Mesenchymal stem cell (in vitro differentiated cells and primary cell): ENCODE measurements at regions not wholly inside any gene's neighbourhood (a gene's known extent, or its start where the extent isn't known, plus 50 kb on each side); places are given as distances from the start of the nearest gene placed in this dataset.
A peak's percentile ranks its signal among the peaks of the same experiment; 100 is the strongest.

Source experiments
- DNase-seq: peaks from one replicate; pipeline ENCODE4 v3.0.0-alpha.2; 2013
- H2AFZ ChIP-seq: one replicate; pipeline ENCODE4 v1.6.1; 2013; ENCODE audit warnings: low read depth, mild to moderate bottlenecking, control low read depth, inconsistent platforms, low read length, moderate library complexity
- H2AK5ac ChIP-seq: 2 replicates; pipeline ENCODE4 v1.6.1; 2013; ENCODE audit warnings: low read length, moderate library complexity, mild to moderate bottlenecking, inconsistent platforms; ENCODE audit not compliant: severe bottlenecking
- H2BK120ac ChIP-seq: one replicate; pipeline ENCODE4 v1.6.1; 2013; ENCODE audit warnings: low read depth, mild to moderate bottlenecking, inconsistent platforms, low read length, moderate library complexity
- H2BK12ac ChIP-seq, 2 experiments: one replicate each; pipeline ENCODE4 v1.6.1; 2013; ENCODE audit warnings: inconsistent platforms in 2 of 2, low read length in 2 of 2, mild to moderate bottlenecking in 2 of 2, moderate library complexity in 2 of 2, control low read depth in 1 of 2
- H2BK15ac ChIP-seq: one replicate; pipeline ENCODE4 v1.6.1; 2013; ENCODE audit warnings: mild to moderate bottlenecking, low read depth, inconsistent platforms; ENCODE audit not compliant: poor library complexity, severe bottlenecking
- H2BK5ac ChIP-seq: 2 replicates; pipeline ENCODE4 v1.6.1; 2013; ENCODE audit warnings: low read depth, mild to moderate bottlenecking, low read length, control low read depth, inconsistent platforms; ENCODE audit not compliant: poor library complexity, severe bottlenecking
- H3K14ac ChIP-seq, 2 experiments: one replicate each; pipeline ENCODE4 v1.6.1; 2013; ENCODE audit warnings: inconsistent platforms in 2 of 2, low read length in 2 of 2, control low read depth in 1 of 2, mild to moderate bottlenecking in 1 of 2, moderate library complexity in 1 of 2
- H3K18ac ChIP-seq, 2 experiments: one replicate each; pipeline ENCODE4 v1.6.1; 2013; ENCODE audit warnings: inconsistent platforms in 2 of 2, low read length in 2 of 2, control low read depth in 1 of 2, low read depth in 1 of 2, mild to moderate bottlenecking in 1 of 2
- H3K23ac ChIP-seq, 2 experiments: one replicate each; pipeline ENCODE4 v1.6.1; 2013; ENCODE audit warnings: inconsistent platforms in 2 of 2, low read length in 2 of 2, mild to moderate bottlenecking in 2 of 2, moderate library complexity in 2 of 2, control low read depth in 1 of 2
- H3K27ac ChIP-seq: 2 replicates; pipeline ENCODE4 v1.5.1; 2013; ENCODE audit warnings: mild to moderate bottlenecking, moderate library complexity, low read length, control low read depth, inconsistent platforms; ENCODE audit not compliant: poor library complexity, severe bottlenecking
- H3K27me3 ChIP-seq, 2 experiments: 2 replicates each; pipeline versions ENCODE4 v1.6.1 to v1.7.0; 2013; ENCODE audit warnings: low read length in 2 of 2, mild to moderate bottlenecking in 2 of 2, moderate library complexity in 2 of 2, control low read depth in 1 of 2, inconsistent platforms in 1 of 2; ENCODE audit not compliant: control insufficient read depth in 1 of 2, insufficient read depth in 1 of 2
- H3K36me3 ChIP-seq, 2 experiments: 2 replicates each; pipeline versions ENCODE4 v1.6.1 to v1.7.0; 2013; ENCODE audit warnings: low read length in 2 of 2, control low read depth in 1 of 2, inconsistent platforms in 1 of 2, low read depth in 1 of 2, mild to moderate bottlenecking in 1 of 2; ENCODE audit not compliant: insufficient read depth in 2 of 2, control insufficient read depth in 1 of 2
- H3K4ac ChIP-seq, 2 experiments: one replicate each; pipeline ENCODE4 v1.6.1; 2013; ENCODE audit warnings: inconsistent platforms in 2 of 2, low read length in 2 of 2, mild to moderate bottlenecking in 2 of 2, moderate library complexity in 2 of 2, control low read depth in 1 of 2, low read depth in 1 of 2
- H3K4me1 ChIP-seq: 2 replicates; pipeline ENCODE4 v1.6.1; 2013; ENCODE audit warnings: low read depth, low read length, control low read depth; ENCODE audit not compliant: control insufficient read depth, insufficient read depth
- H3K4me2 ChIP-seq: 2 replicates; pipeline ENCODE4 v1.6.1; 2013; ENCODE audit warnings: low read length, mild to moderate bottlenecking, inconsistent platforms; ENCODE audit not compliant: poor library complexity, severe bottlenecking
- H3K4me3 ChIP-seq, 2 experiments: 2 replicates each; pipeline versions ENCODE4 v1.5.1 to v1.7.0; 2013; ENCODE audit warnings: low read length in 2 of 2, mild to moderate bottlenecking in 2 of 2, control low read depth in 1 of 2, low read depth in 1 of 2; ENCODE audit not compliant: insufficient read depth in 1 of 2
- H3K79me1 ChIP-seq: replicated peaks from 2 replicates; pipeline ENCODE4 v1.6.1; 2013; ENCODE audit warnings: mild to moderate bottlenecking, control low read depth, low read length, inconsistent platforms; ENCODE audit not compliant: poor library complexity, severe bottlenecking
- H3K9ac ChIP-seq: 2 replicates; pipeline ENCODE4 v1.7.0; 2013; ENCODE audit warnings: mild to moderate bottlenecking, low read length, moderate library complexity
- H3K9me3 ChIP-seq: 2 replicates; pipeline ENCODE4 v1.7.0; 2013; ENCODE audit warnings: mild to moderate bottlenecking, low read length; ENCODE audit not compliant: control insufficient read depth
- H4K8ac ChIP-seq: one replicate; pipeline ENCODE4 v1.6.1; 2013; ENCODE audit warnings: inconsistent platforms, mild to moderate bottlenecking, low read length, moderate library complexity
- H4K91ac ChIP-seq: one replicate; pipeline ENCODE4 v1.6.1; 2013; ENCODE audit warnings: mild to moderate bottlenecking, low read length, inconsistent platforms
- WGBS: methylation state at CpG from one replicate; pipeline ENCODE4 v1.1.7; 2013; ENCODE audit warnings: mixed read lengths; 5-methylcytosine and 5-hydroxymethylcytosine counted together

GRCh38 chr5:100479079-100479688 is 56.0 kb upstream of the FAM174A start:
- Histone ChIP-seq H2BK12ac (no peak overlapping the region), H3K4me1 (no peaks in the 10 kb centered on the region), H2AK5ac (no peak overlapping the region), H4K8ac (no peak overlapping the region), H4K91ac (no peak overlapping the region), H3K27ac (no peak overlapping the region), H3K9me3 (no peaks in the 10 kb centered on the region), H3K18ac (no peak overlapping the region), H2BK120ac (no peak overlapping the region), H3K4me2 (no peak overlapping the region), H2BK5ac (no peak overlapping the region), H3K14ac (no peak overlapping the region), H3K9ac (no peak overlapping the region), H3K27me3 (no peaks in the 10 kb centered on the region), H2AFZ (no peak overlapping the region), H3K23ac (no peak overlapping the region), H3K4me3 (no peak overlapping the region), H2BK15ac (no peak overlapping the region), H3K79me1 (no peaks in the 10 kb centered on the region), H3K36me3 (no peaks in the 10 kb centered on the region), H3K4ac (no peak overlapping the region)
- WGBS = 17% methylated on average over 1 of the region's 3 CpGs
- DNase-seq = peak; percentile 13

- H4K8ac ChIP-seq = no peak overlapping the region
- no peak overlapping the region for H3K14ac ChIP-seq
Observed at GRCh38 chr5:100472091-100472490, 63.1 kb upstream of the FAM174A start.

DNA sequence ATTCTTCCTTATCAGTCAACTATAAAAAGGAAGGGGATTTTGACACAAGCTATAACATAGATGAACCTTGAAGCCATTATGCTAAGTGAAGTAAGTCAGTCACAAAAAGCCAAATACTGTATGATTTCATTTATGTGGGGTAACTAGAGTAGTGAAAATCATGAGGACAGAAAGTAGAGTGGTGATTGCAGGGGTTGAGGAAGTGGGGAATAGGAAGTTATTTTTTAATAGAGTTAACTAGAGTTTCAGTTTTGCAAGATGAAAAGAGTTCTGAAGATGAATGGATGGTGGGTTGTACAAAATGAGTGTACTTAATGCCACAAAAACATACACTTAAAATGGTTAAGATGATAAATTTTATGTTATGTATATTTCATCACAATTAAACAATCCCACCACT is 65.4 kb upstream of the FAM174A start:
- no peak overlapping the region for H3K9ac ChIP-seq
- no peak overlapping the region for H4K91ac ChIP-seq
- no peak overlapping the region for H2BK15ac ChIP-seq
- H3K18ac ChIP-seq = no peak overlapping the region
- no peak overlapping the region for H3K27ac ChIP-seq
- H3K4me2 ChIP-seq = no peak overlapping the region
- no peaks in the 10 kb centered on the region for H3K79me1 ChIP-seq
- no peaks in the 10 kb centered on the region for H3K9me3 ChIP-seq
- no peak overlapping the region for H2BK5ac ChIP-seq
- no peak for DNase-seq
- no peak overlapping the region for H2BK120ac ChIP-seq
- H3K4me3 ChIP-seq = no peak overlapping the region
- H2AFZ ChIP-seq = no peak overlapping the region
- H2AK5ac ChIP-seq = no peak overlapping the region
- no peaks in the 10 kb centered on the region for H3K36me3 ChIP-seq
- H3K23ac ChIP-seq = no peak overlapping the region
- H3K4ac ChIP-seq = no peak overlapping the region
- peaks cover 1% of the 10 kb centered on the region for H3K4me1 ChIP-seq
- H3K14ac ChIP-seq = no peak overlapping the region
- H3K27me3 ChIP-seq = no peaks in the 10 kb centered on the region
- no peak overlapping the region for H4K8ac ChIP-seq
- H2BK12ac ChIP-seq = no peak overlapping the region

More at GRCh38 chr5:100472091-100472490, 63.1 kb upstream of the FAM174A start:
- Histone ChIP-seq H2AFZ (no peak overlapping the region), H3K4me1 (peaks cover 1% of the 10 kb centered on the region), H2BK120ac (no peak overlapping the region), H2BK5ac (no peak overlapping the region), H3K79me1 (no peaks in the 10 kb centered on the region), H3K4ac (no peak overlapping the region), H3K18ac (no peak overlapping the region), H2AK5ac (no peak overlapping the region), H4K91ac (no peak overlapping the region), H2BK12ac (no peak overlapping the region), H3K9me3 (no peaks in the 10 kb centered on the region), H3K4me2 (no peak overlapping the region), H3K27me3 (no peaks in the 10 kb centered on the region), H3K23ac (no peak overlapping the region), H3K4me3 (no peak overlapping the region), H3K9ac (no peak overlapping the region), H3K27ac (no peak overlapping the region), H2BK15ac (no peak overlapping the region), H3K36me3 (no peaks in the 10 kb centered on the region)
- no peak for DNase-seq
- WGBS = 100% methylated on average over 1 of the region's 2 CpGs

DNA sequence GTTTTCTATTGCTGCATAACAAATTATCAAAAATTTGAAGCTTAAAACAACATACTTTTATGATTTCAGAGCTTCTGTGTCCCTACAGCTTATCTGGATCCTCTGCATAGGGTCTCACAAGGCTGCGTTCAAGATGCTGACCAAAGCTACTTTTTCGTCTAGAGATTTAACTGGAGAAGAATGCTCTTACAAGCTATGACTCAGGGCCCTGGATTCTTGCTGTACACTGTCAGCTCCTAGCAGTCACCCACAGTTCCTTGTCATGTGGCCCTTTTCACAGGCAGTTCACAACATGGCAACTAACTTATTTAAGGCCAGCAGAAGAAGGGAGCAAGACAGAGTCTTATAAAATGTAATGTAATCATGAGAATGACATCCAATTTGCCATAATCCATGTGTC is 70.8 kb upstream of the FAM174A start:
- peak; percentile 85 for DNase-seq
- no peak overlapping the region for H3K27ac ChIP-seq
- no peak overlapping the region for H4K8ac ChIP-seq
- H3K36me3 ChIP-seq = no peaks in the 10 kb centered on the region
- no peak overlapping the region for H2BK12ac ChIP-seq
- H2BK5ac ChIP-seq = no peak overlapping the region
- no peaks in the 10 kb centered on the region for H3K79me1 ChIP-seq
- H3K27me3 ChIP-seq = no peaks in the 10 kb centered on the region
- H3K9ac ChIP-seq = no peak overlapping the region
- H3K4me2 ChIP-seq = no peak overlapping the region
- no peaks in the 10 kb centered on the region for H3K9me3 ChIP-seq
- H3K18ac ChIP-seq = no peak overlapping the region
- H2BK15ac ChIP-seq = no peak overlapping the region
- H3K23ac ChIP-seq = no peak overlapping the region
- no peak overlapping the region for H2AFZ ChIP-seq
- no peak overlapping the region for H3K14ac ChIP-seq
- WGBS = 15% methylated on average over 2 of the region's 2 CpGs
- H3K4ac ChIP-seq = no peak overlapping the region
- H3K4me3 ChIP-seq = no peak overlapping the region
- no peak overlapping the region for H2BK120ac ChIP-seq
- no peaks in the 10 kb centered on the region for H3K4me1 ChIP-seq
- no peak overlapping the region for H4K91ac ChIP-seq
- H2AK5ac ChIP-seq = no peak overlapping the region
